ENCODE measurements at regions not wholly inside any gene's neighbourhood (a gene's known extent, or its start where the extent isn't known, plus 50 kb on each side); places are given as distances from the start of the nearest gene placed in this dataset.

- DNase-seq (ENCODE audit: low read depth in 2 of 2) = no peak
Measured at GRCh38 chr2:47620770-47621437, 50.1 kb upstream of the KCNK12 start.
